HG02973 (cell line): ENCODE measurements at regions not wholly inside any gene's neighbourhood (a gene's known extent, or its start where the extent isn't known, plus 50 kb on each side); places are given as distances from the start of the nearest gene placed in this dataset.
"Not testable (repeated sequence)": the region's sequence is repeated elsewhere in the genome, so short reads cannot be mapped to it uniquely, and the experiment has no call there.

Source experiments
- ATAC-seq: cut with Tn5 transposase; IDR thresholded peaks from one replicate; pipeline ENCODE4 v1.9.1; 2021; ENCODE audit warnings: moderate library complexity; ENCODE audit not compliant: unreplicated experiment

GRCh38 chr2:116761864-116762263, 1052.6 kb upstream of the DDX18 start:
- ATAC-seq, result no peak

- ATAC-seq, result no peak
Measured at GRCh38 chr2:116769514-116769913, 1045.0 kb upstream of the DDX18 start.

- ATAC-seq, result no peak
Measured at GRCh38 chr2:116776556-116776955, 1037.9 kb upstream of the DDX18 start.

GRCh38 chr2:116787848-116788247, 1026.6 kb upstream of the DDX18 start:
- no peak for ATAC-seq

GRCh38 chr2:116802671-116803070, 1011.8 kb upstream of the DDX18 start:
- no peak for ATAC-seq

GRCh38 chr2:116804901-116805300, 1009.6 kb upstream of the DDX18 start:
- no peak for ATAC-seq

- ATAC-seq, result not testable (repeated sequence)
Measured at GRCh38 chr2:116806505-116806904, 1008.0 kb upstream of the DDX18 start.

GRCh38 chr2:116809109-116809508, 1005.4 kb upstream of the DDX18 start:
- ATAC-seq, result no peak

- no peak for ATAC-seq
Measured at GRCh38 chr2:116810071-116810470, 1004.4 kb upstream of the DDX18 start.

GRCh38 chr2:116810645-116811044, 1003.8 kb upstream of the DDX18 start:
- ATAC-seq, result no peak

- ATAC-seq, result no peak
Measured at GRCh38 chr2:116819355-116819754, 995.1 kb upstream of the DDX18 start.

GRCh38 chr2:116820986-116821385, 993.5 kb upstream of the DDX18 start:
- no peak for ATAC-seq

GRCh38 chr2:116829543-116829942, 984.9 kb upstream of the DDX18 start:
- ATAC-seq, result not testable (repeated sequence)

- ATAC-seq, result no peak
Measured at GRCh38 chr2:116832148-116832547, 982.3 kb upstream of the DDX18 start.

GRCh38 chr2:116833052-116833451, 981.4 kb upstream of the DDX18 start:
- ATAC-seq, result no peak

- ATAC-seq, result no peak
Measured at GRCh38 chr2:116842164-116842563, 972.3 kb upstream of the DDX18 start.

GRCh38 chr2:116859708-116860107, 954.8 kb upstream of the DDX18 start:
- ATAC-seq, result no peak

- no peak for ATAC-seq
Measured at GRCh38 chr2:116874021-116874420, 940.5 kb upstream of the DDX18 start.

GRCh38 chr2:116877274-116877673, 937.2 kb upstream of the DDX18 start:
- no peak for ATAC-seq

GRCh38 chr2:116877944-116878343, 936.5 kb upstream of the DDX18 start:
- no peak for ATAC-seq

GRCh38 chr2:116879650-116880160, 934.8 kb upstream of the DDX18 start:
- no peak for ATAC-seq

GRCh38 chr2:116891191-116891590, 923.3 kb upstream of the DDX18 start:
- ATAC-seq, result no peak

GRCh38 chr2:116911540-116911939, 903.0 kb upstream of the DDX18 start:
- ATAC-seq, result no peak

GRCh38 chr2:116915673-116916072, 898.8 kb upstream of the DDX18 start:
- ATAC-seq, result no peak
